Left ventricle myocardium inferior (tissue), 1 donor: ENCODE measurements at regions not wholly inside any gene's neighbourhood (a gene's known extent, or its start where the extent isn't known, plus 50 kb on each side); places are given as distances from the start of the nearest gene placed in this dataset.

Experiments used
- DNase-seq: peaks from one replicate; pipeline ENCODE4 v3.0.0-alpha.2; 2020
- H3K27ac ChIP-seq: fragments of 200-600 bp; replicated peaks from 2 replicates; pipeline ENCODE4 v1.8.0; 2021
- H3K27me3 ChIP-seq: fragments of 200-600 bp; 2 replicates; pipeline ENCODE4 v1.8.0; 2021; ENCODE audit warnings: low read depth
- H3K36me3 ChIP-seq: fragments of 200-600 bp; 2 replicates; pipeline ENCODE4 v1.8.0; 2021
- H3K4me1 ChIP-seq: fragments of 200-600 bp; 2 replicates; pipeline ENCODE4 v1.8.0; 2021
- H3K4me3 ChIP-seq: fragments of 200-600 bp; 2 replicates; pipeline ENCODE4 v1.8.0; 2021; ENCODE audit warnings: mild to moderate bottlenecking, moderate library complexity
- H3K9me3 ChIP-seq: fragments of 200-600 bp; replicated peaks from 2 replicates; pipeline ENCODE4 v1.8.0; 2021
- CTCF ChIP-seq: fragments of 200-600 bp; IDR thresholded peaks from 2 replicates; pipeline ENCODE4 v1.8.0; 2021; ENCODE audit warnings: antibody characterized with exemption, mild to moderate bottlenecking, borderline replicate concordance
- intact Hi-C: fragments of 100-400 bp; cut with micrococcal nuclease; formaldehyde crosslinking; loops from one replicate; pipeline ENCODE4 v1.11.0; 2022
- donor health status: DM: no; HTN: yes; CAD: no; lungs with severe emphysema.

DNA sequence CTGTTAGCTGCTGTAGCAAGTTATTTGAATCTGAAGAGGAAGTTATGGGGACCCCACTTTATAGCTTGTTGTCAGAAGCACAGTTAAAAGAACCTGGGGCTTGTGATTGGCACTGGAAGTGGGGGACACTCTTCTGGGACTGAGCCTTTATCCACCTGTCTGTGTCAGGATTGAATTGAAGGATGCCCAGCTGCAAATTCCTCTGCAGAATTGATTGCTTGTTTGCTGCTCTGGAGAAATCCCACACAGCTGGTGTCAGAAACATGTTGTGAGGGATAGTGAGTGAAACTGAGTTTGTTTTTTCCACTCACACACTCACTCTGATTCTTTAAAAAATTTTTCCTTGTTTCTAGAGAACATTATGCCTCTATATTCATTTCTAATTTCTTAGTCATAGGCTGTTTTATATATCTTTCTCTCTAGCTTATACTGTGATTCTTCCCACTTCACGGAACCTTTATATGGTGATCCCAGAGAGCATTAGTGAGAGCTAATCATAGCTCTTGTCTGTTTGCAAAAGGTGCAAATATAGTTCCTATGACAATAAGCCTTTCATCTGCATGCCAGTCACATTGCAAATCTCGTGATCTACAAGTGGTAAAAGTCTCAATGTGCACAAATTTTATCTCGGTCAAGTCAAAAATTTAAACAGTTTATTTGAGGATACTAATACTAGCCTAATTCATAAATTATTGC lies 188.5 kb upstream of the EDIL3 start:
- no peak for DNase-seq
- TF ChIP-seq CTCF: no peak
- Histone ChIP-seq H3K4me3 (no peak overlapping the region), H3K9me3 (no peaks in the 10 kb centered on the region), H3K36me3 (no peaks in the 10 kb centered on the region), H3K27ac (no peak overlapping the region), H3K27me3 (no peaks in the 10 kb centered on the region), H3K4me1 (no peaks in the 10 kb centered on the region)
- intact Hi-C loops: no loop called here

DNA sequence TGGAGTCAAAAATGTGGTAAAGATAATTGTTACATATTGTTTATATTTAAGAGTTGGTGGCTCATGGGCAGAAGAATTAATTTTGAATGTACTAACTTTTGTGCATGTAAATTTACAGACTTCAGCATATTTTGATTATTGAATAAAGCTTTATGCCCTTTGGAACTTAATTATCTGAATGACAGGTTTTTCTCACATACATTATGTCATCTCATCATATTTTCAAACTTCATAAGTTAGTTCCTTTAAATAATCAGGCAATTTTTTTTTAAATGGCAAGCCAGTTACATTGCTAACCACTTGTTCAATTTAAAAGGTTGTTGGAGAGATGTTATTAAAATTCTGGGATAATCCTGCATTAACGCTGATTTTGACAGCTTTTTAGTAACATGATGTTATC lies 184.6 kb upstream of the EDIL3 start:
- DNase-seq: no peak
- intact Hi-C loops: no loop called here
- Histone ChIP-seq H3K9me3 (no peaks in the 10 kb centered on the region), H3K4me1 (no peaks in the 10 kb centered on the region), H3K27ac (no peak overlapping the region), H3K36me3 (no peaks in the 10 kb centered on the region), H3K27me3 (no peaks in the 10 kb centered on the region), H3K4me3 (no peak overlapping the region)
- TF ChIP-seq CTCF: no peak

- Histone ChIP-seq H3K27ac (no peak overlapping the region), H3K4me1 (no peaks in the 10 kb centered on the region), H3K27me3 (no peaks in the 10 kb centered on the region), H3K4me3 (no peak overlapping the region), H3K36me3 (no peaks in the 10 kb centered on the region), H3K9me3 (no peaks in the 10 kb centered on the region)
- no peak for DNase-seq
- no peak for TF ChIP-seq CTCF
- intact Hi-C loops: no loop called here
Measured at GRCh38 chr5:84568171-84568570, 183.5 kb upstream of the EDIL3 start.

- H3K27ac ChIP-seq: no peak overlapping the region
- no peak overlapping the region for H3K4me3 ChIP-seq
- H3K36me3 ChIP-seq: no peaks in the 10 kb centered on the region
- TF ChIP-seq CTCF: no peak
- no peaks in the 10 kb centered on the region for H3K27me3 ChIP-seq
- H3K4me1 ChIP-seq: no peaks in the 10 kb centered on the region
- no peaks in the 10 kb centered on the region for H3K9me3 ChIP-seq
- DNase-seq: no peak
- intact Hi-C loops: no loop called here
Measured at GRCh38 chr5:84565866-84566265, 181.2 kb upstream of the EDIL3 start.

GRCh38 chr5:84564321-84565075 lies 179.8 kb upstream of the EDIL3 start:
- intact Hi-C loops: no loop called here
- no peak for TF ChIP-seq CTCF
- Histone ChIP-seq H3K9me3 (no peaks in the 10 kb centered on the region), H3K27ac (no peak overlapping the region), H3K4me1 (no peaks in the 10 kb centered on the region), H3K36me3 (no peaks in the 10 kb centered on the region), H3K27me3 (no peaks in the 10 kb centered on the region), H3K4me3 (no peak overlapping the region)
- no peak for DNase-seq
